SHP77 treated with DMSO at 0.1 percent for 48 hours (cell line): ENCODE measurements at regions not wholly inside any gene's neighbourhood (a gene's known extent, or its start where the extent isn't known, plus 50 kb on each side); places are given as distances from the start of the nearest gene placed in this dataset.

Source experiments
- DNase-seq: peaks from one replicate; lab custom pipeline; 2025; lab: John Stamatoyannopoulos, UW

DNA sequence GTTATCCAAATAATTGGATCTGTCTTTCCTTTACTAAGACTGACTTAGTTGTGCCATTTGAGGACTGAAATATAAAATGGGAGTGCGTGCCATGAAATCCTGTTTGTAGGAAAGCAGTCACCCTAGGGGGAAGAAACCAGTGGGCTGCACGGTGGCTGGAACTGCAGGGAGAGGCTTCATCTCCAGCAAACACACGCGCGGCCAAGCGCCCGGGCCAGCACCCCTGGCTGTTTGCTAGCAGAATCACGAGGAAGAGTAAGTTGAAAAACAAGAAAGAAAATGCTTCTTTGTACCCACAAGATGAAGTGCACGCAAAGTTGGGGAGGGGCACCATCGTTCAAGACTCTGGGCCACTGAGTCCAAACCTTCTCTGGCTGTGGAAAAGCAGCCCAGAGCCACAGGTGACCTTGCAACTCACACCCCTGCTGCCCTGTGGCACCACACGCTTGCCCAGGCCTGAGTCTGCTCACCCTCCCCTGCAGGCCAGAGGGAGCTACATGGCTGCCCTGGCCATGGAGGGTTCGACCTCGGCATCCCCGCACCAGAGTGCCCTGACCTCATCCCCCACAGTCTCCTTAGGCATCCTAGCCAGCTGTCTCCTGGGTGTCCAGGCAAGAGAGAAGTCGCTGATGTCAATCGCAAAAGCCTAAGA lies 55.2 kb downstream of the IRX2 start:
- no peak for DNase-seq

DNA sequence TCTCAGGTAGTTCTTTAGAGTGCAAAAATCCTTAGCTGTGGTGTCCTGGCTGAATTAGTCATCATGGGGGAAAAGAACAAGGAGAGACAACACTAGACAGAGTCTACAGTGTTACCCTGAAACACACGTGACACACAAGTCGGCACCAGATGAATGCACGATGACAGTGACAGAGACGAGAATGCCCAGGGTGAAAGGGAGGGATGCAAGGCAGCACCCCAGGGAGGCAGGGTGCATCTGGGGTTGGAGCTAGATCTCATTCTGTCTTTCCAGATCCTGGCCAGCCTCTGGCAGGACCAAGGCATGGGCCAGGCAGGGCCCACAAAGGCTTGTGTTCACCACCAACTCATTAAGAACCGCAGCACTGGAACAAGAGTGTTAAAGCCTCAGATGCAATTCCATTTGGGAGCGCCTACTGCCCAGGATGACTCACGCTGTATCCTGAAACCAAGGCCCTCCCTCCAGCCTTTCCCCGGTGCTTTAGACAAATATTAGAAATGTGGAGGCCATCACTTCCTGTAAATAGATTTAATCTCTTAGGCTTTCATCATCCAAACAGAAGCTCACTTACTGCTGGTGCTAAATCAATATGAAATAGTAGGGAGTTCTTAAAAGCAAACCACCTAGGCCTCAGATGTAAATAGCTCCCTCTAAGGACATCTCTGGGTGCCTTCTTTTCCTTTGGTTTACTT lies 56.1 kb downstream of the IRX2 start:
- DNase-seq, result no peak

DNA sequence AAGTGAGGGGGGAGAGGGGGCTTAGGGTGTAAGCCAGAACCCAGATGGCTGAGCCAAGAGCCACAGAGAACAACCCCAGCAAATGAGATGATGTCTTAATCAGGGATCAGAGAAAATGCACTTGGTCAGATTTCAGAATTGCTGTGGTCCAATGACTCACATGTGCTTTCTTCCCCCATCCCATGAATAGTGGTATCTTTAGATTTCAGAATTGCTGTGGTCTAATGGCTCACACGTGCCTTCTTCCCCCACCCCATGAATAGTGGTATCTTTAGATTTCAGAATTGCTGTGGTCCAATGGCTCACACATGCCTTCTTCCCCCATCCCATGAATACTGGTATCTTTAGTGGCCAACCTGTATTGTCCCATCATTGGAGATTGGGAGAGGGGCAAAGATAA lies 59.9 kb downstream of the IRX2 start:
- DNase-seq, result no peak

GRCh38 chr5:2690293-2690692 lies 61.2 kb downstream of the IRX2 start:
- DNase-seq, result no peak

DNA sequence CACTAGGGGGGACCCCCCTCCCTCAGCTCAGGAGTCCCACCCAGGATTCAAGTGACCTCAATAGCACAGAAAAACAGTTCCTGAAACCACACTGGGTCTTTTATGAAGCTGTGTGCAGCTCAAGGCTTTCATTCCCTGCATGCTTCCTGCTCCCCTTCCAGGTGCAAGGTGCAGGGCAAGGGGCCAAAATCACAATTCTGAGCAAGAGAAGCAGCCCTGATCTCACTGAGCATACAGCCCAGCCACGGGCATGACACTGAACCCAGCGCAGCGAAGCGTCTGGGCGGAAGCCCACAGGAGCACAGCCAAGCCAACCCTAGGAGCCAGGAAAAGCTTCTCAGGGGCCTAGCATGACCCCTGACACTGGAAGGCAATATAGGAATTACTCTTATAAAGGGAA lies 62.9 kb downstream of the IRX2 start:
- DNase-seq, result no peak

- DNase-seq, result no peak
Observed at GRCh38 chr5:2687746-2688145, 63.7 kb downstream of the IRX2 start.

GRCh38 chr5:2686321-2687124 lies 65.0 kb downstream of the IRX2 start:
- no peak for DNase-seq

GRCh38 chr5:2685651-2686272 lies 65.7 kb downstream of the IRX2 start:
- DNase-seq, result no peak

GRCh38 chr5:2684606-2685005 lies 66.9 kb downstream of the IRX2 start:
- no peak for DNase-seq

DNA sequence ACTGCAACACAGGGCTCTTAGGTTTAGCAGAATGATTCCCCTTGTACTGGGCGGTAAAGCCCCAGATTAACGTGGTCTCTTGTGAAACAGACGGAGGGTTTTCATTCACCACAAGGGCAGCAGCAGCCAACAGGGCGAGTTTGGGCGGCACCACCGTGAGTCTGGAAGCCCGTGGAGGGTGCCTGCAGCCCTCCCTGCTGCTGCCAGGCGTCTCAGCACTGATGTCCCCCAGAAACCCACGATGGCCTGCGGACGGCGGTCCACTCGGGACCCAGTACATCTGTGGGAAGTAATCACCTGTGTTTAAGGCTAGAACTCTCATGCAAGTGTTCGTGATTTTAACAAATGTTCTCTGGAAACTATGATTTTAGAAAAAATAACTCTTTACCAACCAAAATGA lies 67.8 kb downstream of the IRX2 start:
- no peak for DNase-seq

- DNase-seq, result no peak
Observed at GRCh38 chr5:2681476-2681875, 70.0 kb downstream of the IRX2 start.

DNA sequence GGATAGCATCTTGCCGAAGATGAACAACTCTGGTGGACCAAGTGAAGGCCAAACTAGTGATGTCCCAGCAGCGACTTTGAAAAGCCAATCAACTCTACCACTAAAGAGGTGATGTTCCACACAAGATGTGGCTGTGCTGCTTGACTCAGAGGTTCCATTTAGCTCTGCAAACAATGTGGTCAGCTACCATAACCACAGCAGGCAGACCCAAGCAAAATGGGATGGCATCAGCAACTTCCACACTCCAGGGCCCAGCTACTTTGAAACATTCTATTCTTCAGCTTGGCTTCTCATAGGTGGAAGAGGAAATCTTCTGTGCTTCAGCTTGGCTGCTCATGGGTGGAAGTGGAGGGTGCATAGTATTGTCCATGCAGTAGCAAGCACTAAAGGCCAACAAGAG lies 70.5 kb downstream of the IRX2 start:
- no peak for DNase-seq

DNA sequence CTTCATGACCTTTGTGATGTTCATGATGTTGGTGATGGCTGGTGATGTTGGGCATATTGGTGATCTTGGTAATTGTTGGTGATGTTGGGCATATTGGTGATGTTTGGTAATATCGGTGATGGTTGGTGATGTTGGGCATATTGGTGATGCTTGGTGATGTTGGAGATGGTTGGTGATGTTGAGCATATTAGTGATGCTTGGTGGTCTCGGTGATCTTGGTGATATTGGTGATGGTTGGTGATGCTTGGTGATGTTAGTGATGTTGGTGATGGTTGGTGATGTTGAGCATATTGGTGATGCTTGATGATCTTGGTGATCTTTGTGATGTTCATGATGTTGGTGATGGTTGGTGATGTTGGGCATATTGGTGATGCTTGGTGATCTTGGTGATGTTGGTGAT lies 73.8 kb downstream of the IRX2 start:
- DNase-seq, result no peak

GRCh38 chr5:2675548-2675947 lies 75.9 kb downstream of the IRX2 start:
- DNase-seq, result no peak

GRCh38 chr5:2674456-2674855 lies 77.0 kb downstream of the IRX2 start:
- no peak for DNase-seq

- DNase-seq, result no peak
Observed at GRCh38 chr5:2670940-2671339, 80.5 kb downstream of the IRX2 start.

GRCh38 chr5:2669913-2670312 lies 81.6 kb downstream of the IRX2 start:
- DNase-seq, result no peak

DNA sequence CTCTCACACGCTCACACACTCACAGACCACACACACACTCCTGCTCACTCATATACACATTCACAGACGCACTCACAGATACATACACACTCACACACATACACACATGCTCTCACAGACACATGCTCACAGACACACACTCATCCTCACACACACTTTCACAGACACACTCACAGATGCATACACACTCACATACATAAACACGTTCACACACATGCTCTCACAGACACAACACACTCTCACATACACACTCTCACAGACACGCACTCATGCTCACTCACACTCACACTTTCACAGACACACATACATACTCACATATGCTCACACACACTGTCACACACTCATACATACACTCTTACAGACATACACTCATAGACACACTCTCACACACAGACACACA lies 82.2 kb downstream of the IRX2 start:
- no peak for DNase-seq

- DNase-seq, result no peak
Observed at GRCh38 chr5:2666081-2666480, 85.4 kb downstream of the IRX2 start.

DNA sequence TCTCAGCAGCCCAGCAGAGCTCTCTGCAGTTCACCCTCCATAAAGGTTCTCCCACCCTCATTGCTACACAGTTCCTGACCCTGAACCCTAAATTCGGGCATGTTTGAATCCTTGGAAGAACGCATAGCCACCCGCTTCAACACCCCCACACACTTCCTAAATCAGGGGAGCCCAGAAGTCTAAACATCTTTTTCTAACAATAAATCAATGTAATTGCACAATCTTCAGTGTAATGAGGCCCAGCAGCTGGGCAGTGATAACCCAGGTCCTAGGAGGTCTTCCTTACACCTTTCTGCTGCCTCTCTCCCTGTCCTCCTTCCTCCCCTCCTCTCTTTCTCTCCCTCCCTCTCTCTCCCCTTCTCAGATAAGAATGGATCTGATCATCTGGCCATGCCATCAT lies 88.0 kb downstream of the IRX2 start:
- no peak for DNase-seq

- no peak for DNase-seq
Observed at GRCh38 chr5:2660315-2660714, 91.2 kb downstream of the IRX2 start.

DNA sequence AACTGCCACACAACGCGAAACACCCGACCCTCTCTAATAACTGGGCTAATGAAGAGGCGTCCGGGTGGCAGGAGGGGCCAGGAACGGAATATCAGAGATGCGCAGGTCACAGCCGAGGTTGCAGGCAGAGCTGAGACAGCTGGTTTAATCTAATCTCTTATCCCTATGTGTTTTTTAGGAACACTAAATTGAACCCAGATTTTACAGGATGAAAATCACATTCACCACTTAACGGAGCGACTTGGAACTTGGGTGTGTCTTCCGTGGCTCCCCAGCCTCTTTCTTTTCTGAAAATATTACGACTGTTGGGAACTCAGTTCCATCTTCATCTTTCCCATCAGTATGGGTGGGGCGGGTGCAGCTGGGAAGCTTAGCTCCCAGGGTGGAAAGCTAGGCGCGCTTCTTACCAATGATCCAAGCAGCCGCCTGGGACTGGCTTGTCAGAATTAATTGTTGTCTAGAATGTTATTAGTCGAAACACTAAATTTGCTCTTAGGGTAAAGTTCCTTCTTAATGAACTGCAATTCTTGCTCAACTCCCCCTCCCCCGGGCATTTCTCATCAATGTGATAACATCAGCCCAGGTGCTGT lies 92.5 kb downstream of the IRX2 start:
- DNase-seq, result no peak
